ENCODE measurements at regions not wholly inside any gene's neighbourhood (a gene's known extent, or its start where the extent isn't known, plus 50 kb on each side); places are given as distances from the start of the nearest gene placed in this dataset.

GRCh38 chr12:127282786-127283565 is 984.0 kb upstream of the TMEM132C start:
- TF ChIP-seq CTCF (IDR thresholded peaks at IDR 0.05) (no peak), EZH2 (IDR thresholded peaks at IDR 0.05; ENCODE audit: borderline replicate concordance, insufficient read depth, low read depth, low read length, poor library complexity, severe bottlenecking) (no peak)
- H3K4me1 Mint-ChIP-seq: no peaks in the 10 kb centered on the region
- H3K9ac ChIP-seq (ENCODE audit: low read length): no peak overlapping the region
- no peaks in the 10 kb centered on the region for H3K79me2 ChIP-seq (ENCODE audit: control insufficient read depth, insufficient read depth, low read length)
- H3K4me1 ChIP-seq (ENCODE audit: control insufficient read depth in 2 of 2, insufficient read depth in 2 of 2, low read length in 2 of 2): no peaks in the 10 kb centered on the region
- no peak overlapping the region for H3K4me3 ChIP-seq (ENCODE audit: control extremely low read depth in 1 of 5, extremely low read depth in 1 of 5, insufficient read depth in 1 of 5, low read depth in 2 of 5, low read length in 4 of 5)
- DNase-seq (no peak), ATAC-seq (ENCODE audit: low read depth) (no peak)
- no peak overlapping the region for H3K4me2 ChIP-seq (replicated peaks; ENCODE audit: low read depth, low read length, poor library complexity, severe bottlenecking)
- H3K36me3 ChIP-seq (replicated peaks in 1 of 2; ENCODE audit: control extremely low read depth in 1 of 2, control insufficient read depth in 1 of 2, extremely low read depth in 1 of 2, insufficient read depth in 2 of 2, low read length in 1 of 2): no peaks in the 10 kb centered on the region
- H3K9me3 ChIP-seq (ENCODE audit: control extremely low read depth in 1 of 3, control insufficient read depth in 2 of 3, insufficient read depth in 1 of 3, low read length in 2 of 3): peaks cover 0 to 7% (median 0%) of the 10 kb centered on the region in 3 donors
- intact Hi-C loops (cut with micrococcal nuclease): no loop called here
- no peaks in the 10 kb centered on the region for H3K27me3 Mint-ChIP-seq
- no peaks in the 10 kb centered on the region for H3K27me3 ChIP-seq (replicated peaks in 1 of 4; ENCODE audit: control extremely low read depth in 1 of 4, control insufficient read depth in 3 of 4, insufficient read depth in 4 of 4, low read length in 3 of 4)
- no peak overlapping the region for H3K4me3 Mint-ChIP-seq
- 90% methylated on average over 4 of the region's 7 CpGs for WGBS (ENCODE audit: insufficient coverage)
- no peaks in the 10 kb centered on the region for H3K9me3 Mint-ChIP-seq (ENCODE audit: insufficient read depth)
- ChIA-PET POLR2A (no interaction called here), CTCF (no interaction called here)
- H2AFZ ChIP-seq (ENCODE audit: insufficient read depth, low read depth, low read length, poor library complexity, severe bottlenecking): no peak overlapping the region
- H3K27ac ChIP-seq (ENCODE audit: low read length in 2 of 2): no peak overlapping the region
- no peaks in the 10 kb centered on the region for H4K20me1 ChIP-seq (ENCODE audit: control insufficient read depth, insufficient read depth, low read length, poor library complexity, severe bottlenecking)
- no peak overlapping the region for H3K27ac Mint-ChIP-seq

- Histone ChIP-seq H3K4me3 (ENCODE audit: control extremely low read depth in 1 of 5, extremely low read depth in 1 of 5, insufficient read depth in 1 of 5, low read depth in 2 of 5, low read length in 4 of 5) (no peak overlapping the region), H3K27me3 (replicated peaks in 1 of 4; ENCODE audit: control extremely low read depth in 1 of 4, control insufficient read depth in 3 of 4, insufficient read depth in 4 of 4, low read length in 3 of 4) (no peaks in the 10 kb centered on the region), H3K9ac (ENCODE audit: low read length) (no peak overlapping the region), H2AFZ (ENCODE audit: insufficient read depth, low read depth, low read length, poor library complexity, severe bottlenecking) (no peak overlapping the region), H3K9me3 (ENCODE audit: control extremely low read depth in 1 of 3, control insufficient read depth in 2 of 3, insufficient read depth in 1 of 3, low read length in 2 of 3) (peaks cover 0 to 6% (median 0%) of the 10 kb centered on the region in 3 donors), H3K4me2 (replicated peaks; ENCODE audit: low read depth, low read length, poor library complexity, severe bottlenecking) (no peak overlapping the region), H3K36me3 (replicated peaks in 1 of 2; ENCODE audit: control extremely low read depth in 1 of 2, control insufficient read depth in 1 of 2, extremely low read depth in 1 of 2, insufficient read depth in 2 of 2, low read length in 1 of 2) (no peaks in the 10 kb centered on the region), H3K27ac (ENCODE audit: low read length in 2 of 2) (no peak overlapping the region), H4K20me1 (ENCODE audit: control insufficient read depth, insufficient read depth, low read length, poor library complexity, severe bottlenecking) (no peaks in the 10 kb centered on the region), H3K4me1 (ENCODE audit: control insufficient read depth in 2 of 2, insufficient read depth in 2 of 2, low read length in 2 of 2) (no peaks in the 10 kb centered on the region), H3K79me2 (ENCODE audit: control insufficient read depth, insufficient read depth, low read length) (no peaks in the 10 kb centered on the region)
- intact Hi-C loops (cut with micrococcal nuclease): no loop called here
- TF ChIP-seq CTCF (IDR thresholded peaks at IDR 0.05) (no peak), EZH2 (IDR thresholded peaks at IDR 0.05; ENCODE audit: borderline replicate concordance, insufficient read depth, low read depth, low read length, poor library complexity, severe bottlenecking) (no peak)
- no peak overlapping the region for H3K4me3 Mint-ChIP-seq
- no peak for DNase-seq
- no peak for ATAC-seq (ENCODE audit: low read depth)
- H3K4me1 Mint-ChIP-seq: no peaks in the 10 kb centered on the region
- H3K27me3 Mint-ChIP-seq: no peaks in the 10 kb centered on the region
- no peak overlapping the region for H3K27ac Mint-ChIP-seq
- CTCF ChIA-PET: no interaction called here
- WGBS (ENCODE audit: insufficient coverage): 80% methylated on average over 4 of the region's 6 CpGs
- no peaks in the 10 kb centered on the region for H3K9me3 Mint-ChIP-seq (ENCODE audit: insufficient read depth)
- POLR2A ChIA-PET: no interaction called here
Observed at GRCh38 chr12:127284021-127284420, 982.9 kb upstream of the TMEM132C start.

All from B cell (primary cell).